GM12874 (cell line): ENCODE measurements at regions not wholly inside any gene's neighbourhood (a gene's known extent, or its start where the extent isn't known, plus 50 kb on each side); places are given as distances from the start of the nearest gene placed in this dataset.

Source experiments
- CTCF ChIP-seq: IDR thresholded peaks from 2 replicates; pipeline ENCODE4 v1.5.1; 2011; ENCODE audit warnings: low read depth, mild to moderate bottlenecking, control low read depth, low read length, moderate library complexity; ENCODE audit not compliant: insufficient read depth

GRCh38 chr1:189117072-189117770 is 1360.4 kb downstream of the BRINP3 start:
- no peak for TF ChIP-seq CTCF

DNA sequence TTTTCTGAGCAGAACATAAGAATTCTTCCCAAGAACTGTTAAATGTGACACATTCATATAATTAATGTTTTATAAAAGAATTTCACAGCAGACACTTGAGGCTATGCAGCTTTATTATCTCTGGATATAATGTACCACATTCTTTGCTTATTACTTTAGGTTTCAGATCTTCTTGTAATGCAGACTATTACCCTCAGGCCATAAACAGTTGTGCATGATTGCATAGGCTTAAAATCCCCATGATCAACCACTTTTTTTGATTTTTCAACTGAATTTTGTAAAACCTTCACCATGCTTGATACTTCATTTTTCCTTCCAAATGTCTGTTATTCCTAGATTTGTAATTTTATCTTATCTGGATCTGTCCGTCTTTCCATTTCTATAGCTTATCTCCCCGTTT is 1355.7 kb downstream of the BRINP3 start:
- TF ChIP-seq CTCF = no peak

- TF ChIP-seq CTCF = no peak
Observed at GRCh38 chr1:189125694-189126093, 1352.0 kb downstream of the BRINP3 start.

- no peak for TF ChIP-seq CTCF
Observed at GRCh38 chr1:189131576-189131975, 1346.1 kb downstream of the BRINP3 start.

- TF ChIP-seq CTCF = no peak
Observed at GRCh38 chr1:189141056-189141455, 1336.6 kb downstream of the BRINP3 start.

GRCh38 chr1:189149547-189150375 is 1327.9 kb downstream of the BRINP3 start:
- 0 out of 2 replicates have a peak, but pooled peaks have one; percentile 15 for TF ChIP-seq CTCF

GRCh38 chr1:189150624-189151023 is 1327.0 kb downstream of the BRINP3 start:
- no peak for TF ChIP-seq CTCF
